SH-SY5Y (cell line): ENCODE measurements at regions not wholly inside any gene's neighbourhood (a gene's known extent, or its start where the extent isn't known, plus 50 kb on each side); places are given as distances from the start of the nearest gene placed in this dataset.

Experiments used
- GATA2 ChIP-seq: IDR thresholded peaks from 2 replicates; pipeline ENCODE4 v1.6.1; 2011; ENCODE audit warnings: mild to moderate bottlenecking, low read depth, low read length
- GATA3 ChIP-seq: IDR thresholded peaks from 2 replicates; pipeline ENCODE4 v1.6.1; 2011; ENCODE audit warnings: low read depth, mild to moderate bottlenecking, low read length, moderate library complexity

- no peak for TF ChIP-seq GATA3
- no peak for TF ChIP-seq GATA2
Observed at GRCh38 chr16:54458923-54459322, 172.3 kb upstream of the IRX3 start.

GRCh38 chr16:54456291-54456690 is 169.7 kb upstream of the IRX3 start:
- no peak for TF ChIP-seq GATA2
- no peak for TF ChIP-seq GATA3

- no peak for TF ChIP-seq GATA2
Observed at GRCh38 chr16:54455030-54455725, 168.6 kb upstream of the IRX3 start.

- TF ChIP-seq GATA3 (no peak), GATA2 (no peak)
Observed at GRCh38 chr16:54454616-54455015, 168.0 kb upstream of the IRX3 start.

GRCh38 chr16:54453871-54454270 is 167.3 kb upstream of the IRX3 start:
- no peak for TF ChIP-seq GATA2
- TF ChIP-seq GATA3, result no peak

GRCh38 chr16:54447576-54448440 is 161.2 kb upstream of the IRX3 start:
- TF ChIP-seq GATA3 (no peak), GATA2 (no peak)

GRCh38 chr16:54446639-54447038 is 160.1 kb upstream of the IRX3 start:
- no peak for TF ChIP-seq GATA3
- no peak for TF ChIP-seq GATA2

- TF ChIP-seq GATA3 (no peak), GATA2 (no peak)
Observed at GRCh38 chr16:54444851-54445458, 158.4 kb upstream of the IRX3 start.

- no peak for TF ChIP-seq GATA3
- no peak for TF ChIP-seq GATA2
Observed at GRCh38 chr16:54443839-54444238, 157.3 kb upstream of the IRX3 start.

GRCh38 chr16:54443352-54443751 is 156.8 kb upstream of the IRX3 start:
- TF ChIP-seq GATA3 (no peak), GATA2 (no peak)

GRCh38 chr16:54442864-54443263 is 156.3 kb upstream of the IRX3 start:
- no peak for TF ChIP-seq GATA2
- no peak for TF ChIP-seq GATA3

GRCh38 chr16:54438469-54438868 is 151.9 kb upstream of the IRX3 start:
- TF ChIP-seq GATA2, result no peak
- TF ChIP-seq GATA3, result no peak

- TF ChIP-seq GATA2 (no peak), GATA3 (no peak)
Observed at GRCh38 chr16:54437921-54438320, 151.3 kb upstream of the IRX3 start.

GRCh38 chr16:54437401-54437800 is 150.8 kb upstream of the IRX3 start:
- TF ChIP-seq GATA3 (no peak), GATA2 (no peak)

GRCh38 chr16:54436346-54436745 is 149.8 kb upstream of the IRX3 start:
- TF ChIP-seq GATA2 (no peak), GATA3 (no peak)
